ENCODE measurements at regions not wholly inside any gene's neighbourhood (a gene's known extent, or its start where the extent isn't known, plus 50 kb on each side); places are given as distances from the start of the nearest gene placed in this dataset.

GRCh38 chr22:48856308-48856615 lies 971.4 kb downstream of the BRD1 start:
- H3K9me3 ChIP-seq (ENCODE audit: control insufficient read depth, insufficient read depth, low read depth, low read length), result no peaks in the 10 kb centered on the region
- POLR2A ChIA-PET, result no interaction called here
- no peaks in the 10 kb centered on the region for H3K4me1 ChIP-seq (ENCODE audit: control insufficient read depth, insufficient read depth, low read length)
- no peak overlapping the region for H3K4me3 ChIP-seq (ENCODE audit: low read depth, low read length)
- H3K36me3 ChIP-seq (ENCODE audit: control insufficient read depth in 2 of 2, insufficient read depth in 1 of 2, low read length in 2 of 2), result no peaks in the 10 kb centered on the region
- no peak overlapping the region for H3K27ac ChIP-seq (ENCODE audit: extremely low read depth, low read depth, low read length)
- TF ChIP-seq ZNF184 (tag by site-specific recombination; IDR thresholded peaks at IDR 0.05), result no peak
- no peak for TF ChIP-seq ZNF701 (tag by site-specific recombination; IDR thresholded peaks at IDR 0.05)
- no peak for TF ChIP-seq ZBTB8A (tag by site-specific recombination; IDR thresholded peaks at IDR 0.05)
- no peak for TF ChIP-seq ZNF23 (tag by site-specific recombination; IDR thresholded peaks at IDR 0.05; ENCODE audit: borderline replicate concordance)
- TF ChIP-seq ZNF510 (tag by site-specific recombination; IDR thresholded peaks at IDR 0.05; ENCODE audit: insufficient replicate concordance), result no peak
- no peak for TF ChIP-seq ZNF549 (tag by site-specific recombination; IDR thresholded peaks at IDR 0.05)
- no peak for TF ChIP-seq ZBTB48 (tag by site-specific recombination; IDR thresholded peaks at IDR 0.05)
- no peak for TF ChIP-seq RBAK (tag by site-specific recombination; IDR thresholded peaks at IDR 0.05)
- CTCF ChIA-PET, result no interaction called here

- POLR2A ChIA-PET, result no interaction called here
- H3K4me1 ChIP-seq (ENCODE audit: control insufficient read depth, insufficient read depth, low read length), result no peaks in the 10 kb centered on the region
- no peak overlapping the region for H3K4me3 ChIP-seq (ENCODE audit: low read depth, low read length)
- no peaks in the 10 kb centered on the region for H3K9me3 ChIP-seq (ENCODE audit: control insufficient read depth, insufficient read depth, low read depth, low read length)
- CTCF ChIA-PET, result no interaction called here
- no peak overlapping the region for H3K27ac ChIP-seq (ENCODE audit: extremely low read depth, low read depth, low read length)
- H3K36me3 ChIP-seq (ENCODE audit: control insufficient read depth in 2 of 2, insufficient read depth in 1 of 2, low read length in 2 of 2), result no peaks in the 10 kb centered on the region
- TF ChIP-seq ZNF843 (tag by site-specific recombination; IDR thresholded peaks at IDR 0.05), result no peak
- no peak for TF ChIP-seq ZNF133 (tag by site-specific recombination; IDR thresholded peaks at IDR 0.05)
- no peak for TF ChIP-seq ZSCAN18 (tag by site-specific recombination; IDR thresholded peaks at IDR 0.05)
- TF ChIP-seq ZNF362 (tag by site-specific recombination; IDR thresholded peaks at IDR 0.05), result no peak
- TF ChIP-seq ZNF16 (tag by site-specific recombination; IDR thresholded peaks at IDR 0.05; ENCODE audit: low read depth), result no peak
- no peak for TF ChIP-seq KLF8 (tag by site-specific recombination; IDR thresholded peaks at IDR 0.05)
- TF ChIP-seq ZNF777 (tag by site-specific recombination; IDR thresholded peaks at IDR 0.05; ENCODE audit: borderline replicate concordance), result no peak
- no peak for TF ChIP-seq INSM2 (tag by site-specific recombination; IDR thresholded peaks at IDR 0.05)
- no peak for TF ChIP-seq ZBTB49 (tag by site-specific recombination; IDR thresholded peaks at IDR 0.05; ENCODE audit: low read depth)
- no peak for TF ChIP-seq ZNF747 (tag by site-specific recombination; IDR thresholded peaks at IDR 0.05)
- TF ChIP-seq ZNF768 (tag by site-specific recombination; IDR thresholded peaks at IDR 0.05), result no peak
- TF ChIP-seq GLIS2 (tag by site-specific recombination; IDR thresholded peaks at IDR 0.05), result no peak
- TF ChIP-seq KLF1 (tag by site-specific recombination; IDR thresholded peaks at IDR 0.05), result no peak
- no peak for TF ChIP-seq ZNF521 (tag by site-specific recombination; IDR thresholded peaks at IDR 0.05)
- TF ChIP-seq TCF7L2 (IDR thresholded peaks at IDR 0.05; ENCODE audit: borderline replicate concordance, low read depth, low read length), result no peak
- TF ChIP-seq ZNF146 (tag by site-specific recombination; IDR thresholded peaks at IDR 0.05), result no peak
- no peak for TF ChIP-seq MEIS1 (CRISPR knock-in tag; IDR thresholded peaks at IDR 0.05; ENCODE audit: borderline replicate concordance)
Observed at GRCh38 chr22:48855593-48856307, 971.9 kb downstream of the BRD1 start.
